Keratinocyte (primary cell): ENCODE measurements at regions not wholly inside any gene's neighbourhood (a gene's known extent, or its start where the extent isn't known, plus 50 kb on each side); places are given as distances from the start of the nearest gene placed in this dataset.
A peak's percentile ranks its signal among the peaks of the same experiment; 100 is the strongest.
"Not testable (repeated sequence)": the region's sequence is repeated elsewhere in the genome, so short reads cannot be mapped to it uniquely, and the experiment has no call there.

Source experiments
- DNase-seq: peaks from one replicate; pipeline ENCODE4 v3.0.0-alpha.2; 2011; ENCODE audit warnings: low read depth, missing footprints, low spot score
- FAIRE-seq: peaks from 2 replicates; lab custom pipeline; 2011; peaks lifted over from hg19 to GRCh38; lab: Jason Lieb, UNC
- H2AFZ ChIP-seq: 2 replicates; pipeline ENCODE4 v1.6.0; 2012; ENCODE audit warnings: low read length, control low read depth, inconsistent platforms; ENCODE audit not compliant: control insufficient read depth
- H3K27ac ChIP-seq: 2 replicates; pipeline ENCODE4 v1.5.1; 2011; ENCODE audit warnings: low read length; ENCODE audit not compliant: control insufficient read depth, insufficient read depth
- H3K27me3 ChIP-seq: 3 replicates; pipeline ENCODE4 v1.6.0; 2011; ENCODE audit warnings: low read length; ENCODE audit not compliant: control insufficient read depth, insufficient read depth; ENCODE audit errors: extremely low read depth
- H3K36me3 ChIP-seq, 2 experiments: 2 replicates in 1 of 2; 3 replicates in 1 of 2; pipeline ENCODE4 v1.5.1; 2011; ENCODE audit warnings: low read length in 2 of 2, mild to moderate bottlenecking in 1 of 2; ENCODE audit not compliant: control insufficient read depth in 2 of 2, insufficient read depth in 2 of 2; ENCODE audit errors: extremely low read depth in 1 of 2
- H3K4me1 ChIP-seq: 3 replicates; pipeline ENCODE4 v1.5.1; 2011; ENCODE audit warnings: low read length; ENCODE audit not compliant: control insufficient read depth, insufficient read depth; ENCODE audit errors: extremely low read depth
- H3K4me2 ChIP-seq: 3 replicates; pipeline ENCODE4 v1.6.0; 2011; ENCODE audit warnings: low read depth, low read length; ENCODE audit not compliant: control insufficient read depth, insufficient read depth; ENCODE audit errors: extremely low read depth
- H3K4me3 ChIP-seq, 3 experiments: fragments of 200-600 bp in 1 of 3; sonication (generic) in 1 of 3; 2 replicates in 2 of 3; 3 replicates in 1 of 3; pipeline ENCODE4 v1.5.1; 2011 to 2016; ENCODE audit warnings: low read length in 3 of 3, mild to moderate bottlenecking in 3 of 3, control low read depth in 2 of 3, inconsistent platforms in 1 of 3, low read depth in 1 of 3, mixed read lengths in 1 of 3, mixed run types in 1 of 3, moderate library complexity in 1 of 3; ENCODE audit not compliant: control insufficient read depth in 2 of 3, insufficient read depth in 2 of 3; ENCODE audit errors: extremely low read depth in 1 of 3
- H3K79me2 ChIP-seq: 2 replicates; pipeline ENCODE4 v1.6.0; 2012; ENCODE audit warnings: low read length; ENCODE audit not compliant: control insufficient read depth, insufficient read depth
- H3K9ac ChIP-seq: 3 replicates; pipeline ENCODE4 v1.6.0; 2011; ENCODE audit warnings: low read length; ENCODE audit not compliant: control insufficient read depth, insufficient read depth; ENCODE audit errors: extremely low read depth
- H3K9me1 ChIP-seq: 3 replicates; pipeline ENCODE4 v1.6.0; 2011; ENCODE audit warnings: low read length; ENCODE audit not compliant: control insufficient read depth, insufficient read depth; ENCODE audit errors: extremely low read depth
- H3K9me3 ChIP-seq: 2 replicates; pipeline ENCODE4 v1.5.1; 2012; ENCODE audit warnings: low read depth, low read length; ENCODE audit not compliant: control insufficient read depth
- H4K20me1 ChIP-seq: 3 replicates; pipeline ENCODE4 v1.6.0; 2011; ENCODE audit warnings: low read length; ENCODE audit not compliant: control insufficient read depth, insufficient read depth; ENCODE audit errors: extremely low read depth
- EZH2 ChIP-seq: IDR thresholded peaks from one replicate; pipeline ENCODE4 v1.6.1; 2012; ENCODE audit warnings: inconsistent platforms, mild to moderate bottlenecking, low read length, moderate library complexity
- dilution Hi-C: fragments of 300-500 bp; cut with MboI; formaldehyde crosslinking; loops from one replicate; pipeline ENCODE4 v1.7.0; 2020; ENCODE audit warnings: low sequenced_read_pairs; ENCODE audit not compliant: extremely low pct_ligation_motif_present
- TF ChIP-seq, protein P1 (sequence below), 3 experiments: IDR thresholded peaks in 1 of 3; conservative IDR thresholded peaks in 1 of 3; optimal IDR thresholded peaks in 1 of 3; 2 replicates in 2 of 3; 3 replicates in 1 of 3; pipeline versions ENCODE3 to v1.5.1; 2011; ENCODE audit warnings: low read length in 3 of 3, mild to moderate bottlenecking in 3 of 3, moderate library complexity in 2 of 3, control low read depth in 1 of 3, inconsistent platforms in 1 of 3; ENCODE audit not compliant: insufficient read depth in 2 of 3; ENCODE audit errors: extremely low read depth in 1 of 3

DNA sequence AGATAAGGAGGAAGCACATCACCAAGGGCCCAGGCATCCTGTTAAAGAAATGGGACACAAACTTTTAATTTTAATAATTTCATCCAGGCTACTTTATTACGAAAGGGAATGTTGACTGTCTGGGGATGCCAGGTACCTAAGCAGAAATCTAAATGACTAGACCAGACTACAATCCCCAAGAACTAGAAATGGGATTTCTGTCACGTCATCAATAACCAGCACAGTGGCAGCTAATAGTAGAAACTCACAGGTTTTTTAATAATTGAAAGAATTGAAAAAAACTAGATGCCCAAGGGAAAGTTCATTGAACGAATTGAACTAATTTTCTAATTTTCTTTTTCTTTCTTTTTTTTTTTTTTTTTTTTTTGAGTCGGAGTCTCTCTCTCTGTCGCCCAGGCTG, 789.3 kb downstream of the IGSF11 start:
- Histone ChIP-seq H4K20me1 (no peaks in the 10 kb centered on the region), H2AFZ (no peak overlapping the region), H3K9me1 (no peaks in the 10 kb centered on the region), H3K9me3 (no peaks in the 10 kb centered on the region), H3K4me1 (no peaks in the 10 kb centered on the region), H3K79me2 (no peaks in the 10 kb centered on the region), H3K27ac (no peak overlapping the region), H3K9ac (no peak overlapping the region), H3K27me3 (no peaks in the 10 kb centered on the region), H3K36me3 (no peaks in the 10 kb centered on the region), H3K4me2 (no peak overlapping the region), H3K4me3 (no peak overlapping the region)
- TF ChIP-seq, protein P1, sequence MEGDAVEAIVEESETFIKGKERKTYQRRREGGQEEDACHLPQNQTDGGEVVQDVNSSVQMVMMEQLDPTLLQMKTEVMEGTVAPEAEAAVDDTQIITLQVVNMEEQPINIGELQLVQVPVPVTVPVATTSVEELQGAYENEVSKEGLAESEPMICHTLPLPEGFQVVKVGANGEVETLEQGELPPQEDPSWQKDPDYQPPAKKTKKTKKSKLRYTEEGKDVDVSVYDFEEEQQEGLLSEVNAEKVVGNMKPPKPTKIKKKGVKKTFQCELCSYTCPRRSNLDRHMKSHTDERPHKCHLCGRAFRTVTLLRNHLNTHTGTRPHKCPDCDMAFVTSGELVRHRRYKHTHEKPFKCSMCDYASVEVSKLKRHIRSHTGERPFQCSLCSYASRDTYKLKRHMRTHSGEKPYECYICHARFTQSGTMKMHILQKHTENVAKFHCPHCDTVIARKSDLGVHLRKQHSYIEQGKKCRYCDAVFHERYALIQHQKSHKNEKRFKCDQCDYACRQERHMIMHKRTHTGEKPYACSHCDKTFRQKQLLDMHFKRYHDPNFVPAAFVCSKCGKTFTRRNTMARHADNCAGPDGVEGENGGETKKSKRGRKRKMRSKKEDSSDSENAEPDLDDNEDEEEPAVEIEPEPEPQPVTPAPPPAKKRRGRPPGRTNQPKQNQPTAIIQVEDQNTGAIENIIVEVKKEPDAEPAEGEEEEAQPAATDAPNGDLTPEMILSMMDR (optimal IDR thresholded peaks at IDR 0.05 in 1 of 3, IDR thresholded peaks at IDR 0.05 in 1 of 3, conservative IDR thresholded peaks at IDR 0.05 in 1 of 3; ENCODE audit: extremely low read depth in 1 of 3, insufficient read depth in 2 of 3, low read length in 3 of 3): no peak
- TF ChIP-seq EZH2: no peak
- dilution Hi-C loops: no loop called here
- DNase-seq (no peak), FAIRE-seq (no peak)

DNA sequence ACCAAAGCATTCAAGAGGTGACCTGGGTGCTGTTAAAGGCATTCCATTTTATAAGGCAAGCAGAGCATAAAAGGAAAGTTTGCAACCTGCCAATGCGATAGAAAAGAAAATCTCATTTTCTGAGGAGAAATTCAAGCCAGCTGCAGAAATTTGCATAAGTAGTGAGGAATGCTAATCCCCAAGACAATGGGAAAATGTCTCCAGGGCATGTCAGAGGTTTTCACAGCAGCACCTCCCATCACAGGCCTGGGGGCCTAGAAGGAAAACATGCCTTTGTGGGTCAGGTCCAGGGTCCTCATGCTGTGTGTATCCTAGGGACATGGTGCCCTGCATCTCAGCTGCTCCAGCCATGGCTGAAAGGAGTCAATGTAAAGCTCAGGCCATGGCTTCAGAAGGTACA, 775.8 kb downstream of the IGSF11 start:
- H3K4me3 ChIP-seq, H3K36me3 ChIP-seq, H3K4me1 ChIP-seq, H3K9me1 ChIP-seq, H3K27me3 ChIP-seq, FAIRE-seq, H3K27ac ChIP-seq, DNase-seq, H3K79me2 ChIP-seq, H3K4me2 ChIP-seq, H4K20me1 ChIP-seq, H2AFZ ChIP-seq, H3K9ac ChIP-seq, dilution Hi-C loops, H3K9me3 ChIP-seq: not testable (repeated sequence)

DNA sequence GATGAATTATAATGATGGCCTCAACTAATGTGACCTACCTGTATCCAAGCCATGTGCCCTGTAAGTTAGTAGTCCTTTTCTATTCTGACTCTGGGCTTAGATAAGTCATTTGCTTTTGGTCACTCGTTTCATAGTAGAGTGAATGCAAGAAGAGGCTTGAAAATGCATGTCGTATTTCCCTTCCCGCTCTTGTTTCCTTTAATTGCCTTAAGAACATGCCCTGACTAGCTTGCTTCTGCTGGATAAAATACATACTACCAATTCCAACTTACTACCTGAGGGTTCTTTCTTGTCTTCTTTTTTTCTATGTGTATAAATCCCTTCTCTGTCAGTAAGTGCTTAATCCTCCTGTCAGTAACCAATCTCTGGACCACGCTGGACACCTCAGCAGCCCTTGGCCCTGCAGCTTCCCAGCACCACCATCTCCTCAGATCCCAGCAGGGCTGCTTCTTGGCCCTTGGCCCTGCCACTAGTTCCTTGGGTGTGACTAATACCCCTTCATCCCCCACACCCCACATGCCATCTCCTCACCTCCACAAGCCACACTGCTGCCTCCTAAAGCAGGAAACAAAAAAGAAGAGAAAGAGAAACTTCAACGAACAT, 771.7 kb downstream of the IGSF11 start:
- dilution Hi-C loops: no loop called here
- peak; percentile 30 for DNase-seq
- FAIRE-seq: peak; percentile 78

More for the DNA sequence above, 771.7 kb downstream of the IGSF11 start:
- Histone ChIP-seq H3K36me3 (no peaks in the 10 kb centered on the region), H2AFZ (peak overlapping the region; percentile 78), H4K20me1 (no peaks in the 10 kb centered on the region), H3K4me3 (peak overlapping the region in 2 of 3 experiments; percentile 15 to 44), H3K27ac (no peak overlapping the region), H3K4me2 (peak overlapping the region; percentile 44), H3K79me2 (no peaks in the 10 kb centered on the region), H3K4me1 (peaks cover 3% of the 10 kb centered on the region), H3K9ac (no peak overlapping the region), H3K9me1 (no peaks in the 10 kb centered on the region), H3K9me3 (no peaks in the 10 kb centered on the region), H3K27me3 (no peaks in the 10 kb centered on the region)
- TF ChIP-seq, protein P1 (optimal IDR thresholded peaks at IDR 0.05 in 1 of 3, IDR thresholded peaks at IDR 0.05 in 1 of 3, conservative IDR thresholded peaks at IDR 0.05 in 1 of 3; ENCODE audit: extremely low read depth in 1 of 3, insufficient read depth in 2 of 3, low read length in 3 of 3): no peak
- TF ChIP-seq EZH2: no peak
